Neuronal stem cell (in vitro differentiated cells): ENCODE measurements at regions not wholly inside any gene's neighbourhood (a gene's known extent, or its start where the extent isn't known, plus 50 kb on each side); places are given as distances from the start of the nearest gene placed in this dataset.

Experiments
- DNase-seq: peaks from one replicate; pipeline ENCODE4 v3.0.0-alpha.2; 2013; ENCODE audit warnings: low spot score
- H2AFZ ChIP-seq: one replicate; pipeline ENCODE4 v1.6.1; 2013; ENCODE audit warnings: mild to moderate bottlenecking, low read length, inconsistent platforms
- H2AK5ac ChIP-seq: 2 replicates; pipeline ENCODE4 v1.6.1; 2013; ENCODE audit warnings: low read depth, mild to moderate bottlenecking, inconsistent platforms, low read length, moderate library complexity, mixed read lengths
- H2BK120ac ChIP-seq: 2 replicates; pipeline ENCODE4 v1.6.1; 2013; ENCODE audit warnings: low read depth, mild to moderate bottlenecking, inconsistent platforms, low read length, moderate library complexity, mixed read lengths
- H2BK12ac ChIP-seq: one replicate; pipeline ENCODE4 v1.6.1; 2013; ENCODE audit warnings: low read length, inconsistent platforms
- H2BK15ac ChIP-seq: 2 replicates; pipeline ENCODE4 v1.6.1; 2013; ENCODE audit warnings: mild to moderate bottlenecking, low read length, inconsistent platforms, mixed read lengths
- H2BK5ac ChIP-seq: one replicate; pipeline ENCODE4 v1.6.1; 2013; ENCODE audit warnings: inconsistent platforms, mild to moderate bottlenecking, low read length, moderate library complexity
- H3K14ac ChIP-seq: one replicate; pipeline ENCODE4 v1.6.1; 2013; ENCODE audit warnings: low read length, inconsistent platforms
- H3K18ac ChIP-seq: 2 replicates; pipeline ENCODE4 v1.6.1; 2013; ENCODE audit warnings: low read length, inconsistent platforms
- H3K23ac ChIP-seq: 2 replicates; pipeline ENCODE4 v1.6.1; 2013; ENCODE audit warnings: low read depth, mild to moderate bottlenecking, mixed read lengths, low read length, inconsistent platforms; ENCODE audit not compliant: poor library complexity
- H3K27ac ChIP-seq: replicated peaks from 3 replicates; pipeline ENCODE4 v1.5.1; 2013; ENCODE audit warnings: low read length, inconsistent platforms
- H3K27me3 ChIP-seq, 3 experiments: 2 replicates each; pipeline ENCODE4 v1.6.1; 2013; ENCODE audit warnings: low read length in 3 of 3, mild to moderate bottlenecking in 2 of 3, inconsistent platforms in 1 of 3, low read depth in 1 of 3, mixed read lengths in 1 of 3, moderate library complexity in 1 of 3; ENCODE audit not compliant: control insufficient read depth in 3 of 3, insufficient read depth in 3 of 3
- H3K36me3 ChIP-seq, 2 donors: replicated peaks in 1 of 2; 2 replicates each; pipeline ENCODE4 v1.6.1; 2013; ENCODE audit warnings: low read length in 2 of 2; ENCODE audit not compliant: control insufficient read depth in 2 of 2, insufficient read depth in 2 of 2
- H3K4ac ChIP-seq: 2 replicates; pipeline ENCODE4 v1.6.1; 2013; ENCODE audit warnings: inconsistent platforms, mild to moderate bottlenecking, low read length, moderate library complexity
- H3K4me1 ChIP-seq, 2 donors: 1 replicate in 1 of 2; 2 replicates in 1 of 2; pipeline ENCODE4 v1.6.1; 2013; ENCODE audit warnings: low read length in 2 of 2, low read depth in 1 of 2; ENCODE audit not compliant: control insufficient read depth in 2 of 2, insufficient read depth in 1 of 2
- H3K4me2 ChIP-seq: one replicate; pipeline ENCODE4 v1.6.1; 2013; ENCODE audit warnings: mild to moderate bottlenecking, low read length, inconsistent platforms; ENCODE audit not compliant: insufficient read depth, poor library complexity, severe bottlenecking
- H3K4me3 ChIP-seq, 2 donors: 2 replicates each; pipeline ENCODE4 v1.5.1; 2013; ENCODE audit warnings: low read length in 2 of 2, mild to moderate bottlenecking in 2 of 2, inconsistent platforms in 1 of 2, moderate library complexity in 1 of 2
- H3K79me1 ChIP-seq: one replicate; pipeline ENCODE4 v1.6.1; 2013; ENCODE audit warnings: low read depth, mild to moderate bottlenecking, inconsistent platforms, low read length, moderate library complexity
- H3K9ac ChIP-seq: one replicate; pipeline ENCODE4 v1.6.1; 2013; ENCODE audit warnings: mild to moderate bottlenecking, low read depth, low read length, inconsistent platforms; ENCODE audit not compliant: poor library complexity
- H3K9me3 ChIP-seq, 2 donors: replicated peaks in 1 of 2; 2 replicates each; pipeline versions ENCODE3 to v1.6.1; 2013; ENCODE audit warnings: low read length in 2 of 2, mild to moderate bottlenecking in 2 of 2, inconsistent platforms in 1 of 2, low read depth in 1 of 2, mixed read lengths in 1 of 2, moderate library complexity in 1 of 2; ENCODE audit not compliant: control insufficient read depth in 2 of 2, insufficient read depth in 1 of 2
- H4K8ac ChIP-seq: one replicate; pipeline ENCODE4 v1.6.1; 2013; ENCODE audit warnings: low read depth, mild to moderate bottlenecking, inconsistent platforms, low read length, moderate library complexity
- H4K91ac ChIP-seq: one replicate; pipeline ENCODE4 v1.6.1; 2013; ENCODE audit warnings: low read length, low read depth, mild to moderate bottlenecking, inconsistent platforms; ENCODE audit not compliant: poor library complexity
- WGBS, 2 donors: extraction: QIAGEN DNeasy Blood & Tissue Kit; methylation state at CpG; one replicate each; pipeline ENCODE4 v1.1.7; 2013; ENCODE audit warnings: missing lambda C conversion rate in 2 of 2, mixed read lengths in 1 of 2; ENCODE audit not compliant: insufficient read length in 2 of 2, insufficient replicate concordance in 1 of 2; ENCODE audit errors: extremely low coverage in 2 of 2; 5-methylcytosine and 5-hydroxymethylcytosine counted together

- no peak overlapping the region for H2AFZ ChIP-seq
- H3K4me3 ChIP-seq: no peak overlapping the region
- no CpG with 5 or more reads among the region's 2 CpGs for WGBS, 2 donors
- H3K18ac ChIP-seq: no peak overlapping the region
- H4K91ac ChIP-seq: no peak overlapping the region
- H2AK5ac ChIP-seq: no peak overlapping the region
- no peak overlapping the region for H2BK15ac ChIP-seq
- H3K36me3 ChIP-seq: no peaks in the 10 kb centered on the region
- no peak overlapping the region for H3K9ac ChIP-seq
- no peak overlapping the region for H2BK12ac ChIP-seq
- H3K4me2 ChIP-seq: no peak overlapping the region
- H3K9me3 ChIP-seq: peaks cover 0 to 6% of the 10 kb centered on the region in 2 donors
- no peak for DNase-seq
- no peak overlapping the region for H3K14ac ChIP-seq
- H3K79me1 ChIP-seq: no peaks in the 10 kb centered on the region
- no peak overlapping the region for H3K23ac ChIP-seq
- H3K4me1 ChIP-seq: no peaks in the 10 kb centered on the region
- H4K8ac ChIP-seq: no peak overlapping the region
- H3K27ac ChIP-seq: no peak overlapping the region
- no peak overlapping the region for H3K4ac ChIP-seq
- no peak overlapping the region for H2BK120ac ChIP-seq
- no peaks in the 10 kb centered on the region for H3K27me3 ChIP-seq
- no peak overlapping the region for H2BK5ac ChIP-seq
Observed at GRCh38 chr5:126023994-126024441, 399.2 kb upstream of the GRAMD2B start.

GRCh38 chr5:126027149-126027548 is 396.1 kb upstream of the GRAMD2B start:
- H3K27ac ChIP-seq: no peak overlapping the region
- peak overlapping the region; percentile 46 for H4K91ac ChIP-seq
- no peak overlapping the region for H2AFZ ChIP-seq
- H3K79me1 ChIP-seq: no peaks in the 10 kb centered on the region
- H3K9ac ChIP-seq: peak overlapping the region; percentile 30
- no peak overlapping the region for H3K4ac ChIP-seq
- peak overlapping the region; percentile 18 for H2BK12ac ChIP-seq
- no peak overlapping the region for H2BK120ac ChIP-seq
- H3K18ac ChIP-seq: peak overlapping the region; percentile 85
- no peak for DNase-seq
- no peaks in the 10 kb centered on the region for H3K4me1 ChIP-seq
- peak overlapping the region; percentile 73 for H2AK5ac ChIP-seq
- no peak overlapping the region for H3K14ac ChIP-seq
- no peak overlapping the region for H3K4me3 ChIP-seq
- peaks cover 0 to 9% of the 10 kb centered on the region in 2 donors for H3K9me3 ChIP-seq
- H3K36me3 ChIP-seq: no peaks in the 10 kb centered on the region
- no peak overlapping the region for H4K8ac ChIP-seq
- H2BK15ac ChIP-seq: no peak overlapping the region
- H3K4me2 ChIP-seq: no peak overlapping the region
- H3K27me3 ChIP-seq: no peaks in the 10 kb centered on the region
- H2BK5ac ChIP-seq: no peak overlapping the region
- H3K23ac ChIP-seq: peak overlapping the region; percentile 76
- WGBS, 2 donors: no CpG with 5 or more reads among the region's 3 CpGs

GRCh38 chr5:126027652-126028051 is 395.6 kb upstream of the GRAMD2B start:
- no peak overlapping the region for H4K8ac ChIP-seq
- H2BK120ac ChIP-seq: no peak overlapping the region
- no peak overlapping the region for H3K27ac ChIP-seq
- no peaks in the 10 kb centered on the region for H3K27me3 ChIP-seq
- peak overlapping the region; percentile 39 for H3K18ac ChIP-seq
- H3K4me2 ChIP-seq: no peak overlapping the region
- H3K36me3 ChIP-seq: no peaks in the 10 kb centered on the region
- H3K14ac ChIP-seq: no peak overlapping the region
- H2BK12ac ChIP-seq: peak overlapping the region; percentile 18
- no peak overlapping the region for H4K91ac ChIP-seq
- no peaks in the 10 kb centered on the region for H3K4me1 ChIP-seq
- H2BK5ac ChIP-seq: no peak overlapping the region
- peaks cover 0 to 9% of the 10 kb centered on the region in 2 donors for H3K9me3 ChIP-seq
- H3K79me1 ChIP-seq: no peaks in the 10 kb centered on the region
- no peak for DNase-seq
- no CpG with 5 or more reads among the region's 2 CpGs for WGBS, 2 donors
- H3K23ac ChIP-seq: peak overlapping the region; percentile 76
- no peak overlapping the region for H3K9ac ChIP-seq
- H3K4me3 ChIP-seq: no peak overlapping the region
- H2AFZ ChIP-seq: no peak overlapping the region
- no peak overlapping the region for H2BK15ac ChIP-seq
- H3K4ac ChIP-seq: no peak overlapping the region
- H2AK5ac ChIP-seq: peak overlapping the region; percentile 73

- no CpG with 5 or more reads among the region's 2 CpGs for WGBS, 2 donors
- H3K36me3 ChIP-seq: no peaks in the 10 kb centered on the region
- no peak overlapping the region for H3K4ac ChIP-seq
- H2BK12ac ChIP-seq: no peak overlapping the region
- no peaks in the 10 kb centered on the region for H3K27me3 ChIP-seq
- no peak overlapping the region for H3K18ac ChIP-seq
- no peak overlapping the region for H2AFZ ChIP-seq
- no peak overlapping the region for H3K27ac ChIP-seq
- no peak overlapping the region for H3K4me2 ChIP-seq
- H3K4me3 ChIP-seq: no peak overlapping the region
- no peak for DNase-seq
- H4K8ac ChIP-seq: no peak overlapping the region
- H3K79me1 ChIP-seq: no peaks in the 10 kb centered on the region
- no peaks in the 10 kb centered on the region for H3K4me1 ChIP-seq
- no peak overlapping the region for H3K23ac ChIP-seq
- no peak overlapping the region for H3K14ac ChIP-seq
- peaks cover 0 to 9% of the 10 kb centered on the region in 2 donors for H3K9me3 ChIP-seq
- H2BK5ac ChIP-seq: no peak overlapping the region
- H2AK5ac ChIP-seq: no peak overlapping the region
- no peak overlapping the region for H2BK15ac ChIP-seq
- no peak overlapping the region for H3K9ac ChIP-seq
- H2BK120ac ChIP-seq: no peak overlapping the region
- no peak overlapping the region for H4K91ac ChIP-seq
Observed at GRCh38 chr5:126028336-126028735, 394.9 kb upstream of the GRAMD2B start.
